Lower leg skin (tissue), 4 donors: ENCODE measurements at regions not wholly inside any gene's neighbourhood (a gene's known extent, or its start where the extent isn't known, plus 50 kb on each side); places are given as distances from the start of the nearest gene placed in this dataset.

Experiments
- DNase-seq, 2 donors: peaks; one replicate each; pipeline ENCODE4 v3.0.0-alpha.2; 2019; ENCODE audit warnings: low spot score in 2 of 2
- H3K4me3 ChIP-seq: fragments of 200-600 bp; sonication (generic); 2 replicates; pipeline ENCODE4 v1.5.1; 2017; ENCODE audit warnings: mild to moderate bottlenecking, low read depth; ENCODE audit not compliant: poor library complexity, severe bottlenecking
- POLR2A ChIP-seq, 2 donors: fragments of 450-650 bp; IDR thresholded peaks; one replicate each; pipeline ENCODE4 v1.6.1; 2016 to 2017; ENCODE audit warnings: antibody characterized with exemption in 2 of 2, mild to moderate bottlenecking in 1 of 2, moderate library complexity in 1 of 2
- WGBS, 2 donors: methylation state at CpG; one replicate each; pipeline ENCODE4 v1.1.5; 2018; 5-methylcytosine and 5-hydroxymethylcytosine counted together
- intact Hi-C: fragments of 100-400 bp; cut with DNase I; formaldehyde crosslinking; loops from one replicate; pipeline ENCODE4 v1.15.0; 2023; ENCODE audit warnings: low total_unique reads
- TF ChIP-seq, protein P1 (sequence below), 3 donors: fragments of 450-650 bp; IDR thresholded peaks; one replicate each; pipeline ENCODE4 v1.5.1; 2016; ENCODE audit warnings: antibody characterized with exemption in 3 of 3, mild to moderate bottlenecking in 3 of 3, moderate library complexity in 2 of 3

DNA sequence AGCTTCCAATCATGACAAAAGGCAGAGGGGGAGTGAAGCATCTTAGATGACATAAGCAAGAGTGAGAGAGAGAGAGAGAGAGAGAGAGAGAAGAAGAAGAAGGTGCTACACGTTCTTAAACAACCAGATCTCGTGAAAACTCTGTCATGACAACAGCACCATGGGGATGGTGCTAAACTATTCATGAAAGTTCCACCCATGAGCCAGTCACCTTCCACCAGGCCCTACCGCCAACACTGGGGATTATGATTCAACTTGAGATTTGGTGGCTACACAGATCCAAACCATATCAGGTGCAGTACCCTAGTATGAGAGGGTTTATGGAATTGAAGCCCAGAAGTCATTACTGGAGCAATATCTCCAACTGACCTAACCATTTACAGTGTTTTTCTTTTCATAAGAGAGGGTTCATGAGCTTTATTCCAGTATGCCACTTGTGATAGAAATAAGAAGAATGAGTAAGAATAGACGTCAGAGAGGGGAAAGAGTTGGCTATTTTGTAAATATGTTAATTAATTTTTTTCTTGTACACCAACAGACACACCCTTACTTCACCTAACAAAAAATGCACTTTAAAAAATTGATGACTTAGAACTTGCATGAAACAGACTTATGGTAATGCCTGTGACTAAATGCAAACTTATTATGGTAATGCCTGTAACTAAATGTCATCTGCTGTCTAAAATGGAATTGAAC lies 680.4 kb upstream of the ITGA1 start:
- WGBS, 2 donors: 72 to 77% methylated on average over 4 of the region's 4 CpGs
- TF ChIP-seq, protein P1, sequence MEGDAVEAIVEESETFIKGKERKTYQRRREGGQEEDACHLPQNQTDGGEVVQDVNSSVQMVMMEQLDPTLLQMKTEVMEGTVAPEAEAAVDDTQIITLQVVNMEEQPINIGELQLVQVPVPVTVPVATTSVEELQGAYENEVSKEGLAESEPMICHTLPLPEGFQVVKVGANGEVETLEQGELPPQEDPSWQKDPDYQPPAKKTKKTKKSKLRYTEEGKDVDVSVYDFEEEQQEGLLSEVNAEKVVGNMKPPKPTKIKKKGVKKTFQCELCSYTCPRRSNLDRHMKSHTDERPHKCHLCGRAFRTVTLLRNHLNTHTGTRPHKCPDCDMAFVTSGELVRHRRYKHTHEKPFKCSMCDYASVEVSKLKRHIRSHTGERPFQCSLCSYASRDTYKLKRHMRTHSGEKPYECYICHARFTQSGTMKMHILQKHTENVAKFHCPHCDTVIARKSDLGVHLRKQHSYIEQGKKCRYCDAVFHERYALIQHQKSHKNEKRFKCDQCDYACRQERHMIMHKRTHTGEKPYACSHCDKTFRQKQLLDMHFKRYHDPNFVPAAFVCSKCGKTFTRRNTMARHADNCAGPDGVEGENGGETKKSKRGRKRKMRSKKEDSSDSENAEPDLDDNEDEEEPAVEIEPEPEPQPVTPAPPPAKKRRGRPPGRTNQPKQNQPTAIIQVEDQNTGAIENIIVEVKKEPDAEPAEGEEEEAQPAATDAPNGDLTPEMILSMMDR (IDR thresholded peaks at IDR 0.05): no peak
- no peak for TF ChIP-seq POLR2A (IDR thresholded peaks at IDR 0.05)
- no peak overlapping the region for H3K4me3 ChIP-seq
- no peak for DNase-seq
- intact Hi-C loops: no loop called here

DNA sequence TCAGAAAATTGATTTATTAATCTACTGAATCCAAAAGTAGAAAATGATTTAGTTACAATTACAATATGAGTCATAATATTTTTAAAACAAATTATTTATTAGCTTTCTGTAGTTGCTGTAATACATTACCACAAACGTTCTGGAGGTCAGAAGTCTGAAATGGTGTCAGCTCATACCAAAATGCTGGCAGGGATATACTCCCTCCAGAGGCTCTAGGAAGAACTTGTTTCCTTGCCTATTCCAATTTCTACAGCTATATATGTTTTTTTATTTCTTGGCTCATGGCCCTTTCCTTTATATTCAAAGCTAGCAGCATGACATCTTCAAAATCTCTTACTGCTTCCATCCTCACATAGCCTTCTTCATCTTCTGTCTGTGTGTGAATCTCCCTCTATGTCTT lies 667.9 kb upstream of the ITGA1 start:
- 11 to 21% methylated on average over 1 of the region's 1 CpG for WGBS, 2 donors
- intact Hi-C loops: no loop called here
- H3K4me3 ChIP-seq: no peak overlapping the region
- TF ChIP-seq POLR2A (IDR thresholded peaks at IDR 0.05): no peak
- TF ChIP-seq, protein P1 (IDR thresholded peaks at IDR 0.05): no peak
- DNase-seq: no peak

DNA sequence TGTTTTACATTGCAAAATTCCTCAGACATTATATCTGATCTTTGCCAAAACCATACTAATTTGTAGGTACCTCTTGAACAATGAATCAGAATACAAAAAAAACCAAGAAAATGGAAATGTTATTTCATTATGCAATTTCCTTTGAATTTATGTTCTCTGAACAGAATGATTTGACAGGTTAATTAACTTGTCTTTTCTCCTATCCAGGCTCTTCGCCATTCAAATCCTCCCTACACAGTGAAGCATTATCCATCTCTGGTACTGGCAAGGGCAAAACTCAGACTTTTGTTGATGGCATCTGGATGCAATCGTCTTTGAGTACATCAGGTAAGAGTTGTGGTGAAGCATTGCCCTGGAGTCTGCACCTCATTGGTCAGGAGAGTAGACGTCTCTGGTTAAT lies 655.7 kb upstream of the ITGA1 start:
- 55 to 58% methylated on average over 3 of the region's 3 CpGs for WGBS, 2 donors
- DNase-seq: no peak
- TF ChIP-seq, protein P1 (IDR thresholded peaks at IDR 0.05): no peak
- TF ChIP-seq POLR2A (IDR thresholded peaks at IDR 0.05): no peak
- no peak overlapping the region for H3K4me3 ChIP-seq
- intact Hi-C loops: no loop called here

DNA sequence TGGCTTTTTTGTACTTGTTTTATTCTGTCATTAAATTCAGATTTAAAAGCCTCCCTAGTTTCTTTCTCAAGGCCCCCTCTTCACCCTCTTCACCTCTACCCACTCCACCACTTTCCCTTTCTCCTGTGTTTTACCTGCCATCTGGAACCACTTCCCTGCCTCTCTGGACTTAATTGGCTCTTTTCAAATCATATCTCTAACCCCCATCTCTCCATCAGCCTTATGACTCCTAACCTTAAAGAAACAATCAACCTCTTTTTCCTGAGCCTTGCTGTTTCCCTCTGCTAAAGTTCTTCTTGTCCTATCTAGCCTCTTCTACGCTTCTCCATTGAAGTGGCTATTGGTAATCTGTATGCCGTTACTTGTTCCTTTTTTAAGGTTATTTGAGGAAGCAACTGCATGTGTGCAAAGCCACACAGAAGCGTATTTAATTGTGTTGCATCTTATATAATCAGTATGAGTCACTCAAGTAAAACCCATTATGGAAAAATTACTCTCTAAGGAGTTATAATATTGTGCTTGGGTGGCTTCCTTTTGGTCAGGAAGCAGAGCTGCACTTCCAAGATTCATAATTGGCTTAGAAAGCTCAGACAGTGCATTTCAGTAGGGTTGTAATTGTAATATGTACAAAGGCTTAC lies 653.6 kb upstream of the ITGA1 start:
- intact Hi-C loops: no loop called here
- WGBS, 2 donors: 43 to 45% methylated on average over 3 of the region's 3 CpGs

DNA sequence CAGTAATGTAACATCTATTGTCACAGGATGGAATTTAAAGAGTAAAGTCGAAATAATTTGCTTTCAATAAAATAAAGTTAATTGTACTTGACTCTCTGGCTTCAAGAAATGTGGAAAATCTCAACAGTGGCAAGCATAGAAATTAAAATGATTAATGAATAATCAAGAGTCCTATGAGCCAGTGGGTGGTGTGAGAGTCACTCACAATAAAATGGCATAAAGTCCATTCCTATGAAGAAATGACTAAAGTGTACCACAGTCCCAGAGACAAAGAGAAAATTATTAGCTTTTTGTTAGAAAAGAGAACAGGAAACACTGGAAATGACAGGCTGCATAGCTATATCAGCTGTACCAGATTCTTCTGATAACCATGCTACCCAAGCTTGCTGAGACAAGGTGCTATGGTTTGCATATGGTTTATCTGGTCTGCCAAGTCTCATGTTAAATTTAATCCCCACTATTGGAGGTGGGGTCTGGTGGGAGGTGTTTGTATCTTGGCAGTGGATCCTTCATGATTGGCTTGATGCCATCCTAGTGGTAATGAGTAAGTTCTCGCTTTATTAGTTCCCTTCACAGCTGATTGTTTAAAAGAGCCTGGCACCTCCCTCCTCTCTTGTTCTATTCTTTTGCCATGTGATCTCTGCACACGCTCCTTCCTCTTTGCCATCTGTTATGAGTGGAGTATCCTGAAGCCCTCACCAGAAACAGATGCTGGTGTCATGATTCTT lies 647.7 kb upstream of the ITGA1 start:
- WGBS, 2 donors: 34 to 40% methylated on average over 3 of the region's 3 CpGs
- TF ChIP-seq, protein P1 (IDR thresholded peaks at IDR 0.05): no peak
- no peak for TF ChIP-seq POLR2A (IDR thresholded peaks at IDR 0.05)

More for the DNA sequence above, 653.6 kb upstream of the ITGA1 start:
- no peak overlapping the region for H3K4me3 ChIP-seq
- DNase-seq: no peak
- TF ChIP-seq, protein P1 (IDR thresholded peaks at IDR 0.05): no peak
- TF ChIP-seq POLR2A (IDR thresholded peaks at IDR 0.05): no peak

More for the DNA sequence above, 647.7 kb upstream of the ITGA1 start:
- intact Hi-C loops: no loop called here
- no peak for DNase-seq
- H3K4me3 ChIP-seq: no peak overlapping the region
